ENCODE measurements at regions not wholly inside any gene's neighbourhood (a gene's known extent, or its start where the extent isn't known, plus 50 kb on each side); places are given as distances from the start of the nearest gene placed in this dataset.

DNA sequence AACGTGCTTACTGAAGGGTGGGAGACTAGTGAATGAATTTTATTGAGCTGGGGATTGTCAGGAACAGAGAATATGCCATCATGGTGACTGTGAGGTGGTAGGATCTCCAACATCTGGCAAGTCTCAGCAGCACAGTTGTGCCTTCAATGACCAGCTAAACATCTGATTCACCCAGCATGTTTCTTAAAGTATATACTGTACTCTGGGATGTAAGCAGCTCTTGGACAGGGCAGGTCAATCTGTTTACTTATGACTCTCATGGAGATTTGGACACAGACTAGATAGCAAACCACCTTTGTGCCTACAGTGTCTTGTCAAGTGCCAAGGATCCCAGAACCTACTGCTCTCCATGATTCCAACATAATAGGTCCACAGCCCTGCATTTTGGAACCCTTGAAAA lies 801.0 kb upstream of the CITED2 start:
- DNase-seq = peak; percentile 1
- H3K79me2 ChIP-seq (ENCODE audit: insufficient read depth) = no peaks in the 10 kb centered on the region
- H3K4me1 ChIP-seq (ENCODE audit: insufficient read depth) = peaks cover 40% of the 10 kb centered on the region
- H3K4me2 ChIP-seq (ENCODE audit: unreplicated experiment) = no peak overlapping the region
- no peak overlapping the region for H2AFZ ChIP-seq
- 100% methylated on average over 1 of the region's 1 CpG for WGBS, 2 experiments (ENCODE audit: low coverage in 1 of 2, low lambda C conversion rate in 2 of 2, missing lambda C conversion rate in 2 of 2)
- no peak overlapping the region for H3K4me3 ChIP-seq
- H3K27ac ChIP-seq = no peak overlapping the region
- no peaks in the 10 kb centered on the region for H3K36me3 ChIP-seq (ENCODE audit: low read depth)
- no peaks in the 10 kb centered on the region for H3K27me3 ChIP-seq (replicated peaks; ENCODE audit: insufficient read depth)
- TF ChIP-seq EZH2phosphoT487 (IDR thresholded peaks at IDR 0.05; ENCODE audit: insufficient read depth, low read depth) (no peak), EZH2 (IDR thresholded peaks at IDR 0.05; ENCODE audit: insufficient read depth, poor library complexity, severe bottlenecking) (no peak)
- H3K9me2 ChIP-seq (ENCODE audit: insufficient read depth) = no peaks in the 10 kb centered on the region; the same call in 1 of the 2 replicates
- H4K20me1 ChIP-seq (ENCODE audit: insufficient read depth) = no peaks in the 10 kb centered on the region
- H3K9ac ChIP-seq = no peak overlapping the region
- H3K9me3 ChIP-seq (ENCODE audit: low read depth) = no peaks in the 10 kb centered on the region
- in situ Hi-C loops (cut with MboI) = no loop called here
- peaks cover 33% of the 10 kb centered on the region for H3F3A ChIP-seq (ENCODE audit: insufficient read depth)

DNA sequence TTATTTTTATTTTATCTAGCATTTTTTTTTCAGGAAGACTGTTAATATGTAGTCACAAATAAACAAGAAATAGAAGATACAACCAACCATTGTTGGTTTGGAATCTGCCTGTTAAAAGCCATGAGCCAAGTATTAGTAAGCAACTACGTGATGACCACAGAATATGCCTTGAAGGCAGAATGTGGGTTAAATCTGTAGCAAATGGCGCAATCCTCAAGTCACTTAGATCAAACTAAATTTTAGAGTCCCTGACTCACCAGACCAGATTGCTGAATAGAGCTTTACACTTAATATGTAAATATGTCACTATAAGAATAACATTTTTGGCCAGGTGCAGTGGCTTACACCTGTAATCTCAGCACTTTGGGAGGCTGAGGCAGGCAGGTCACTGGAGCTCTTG lies 800.1 kb upstream of the CITED2 start:
- peak; percentile 86; the same call in 1 of the 2 replicates for TF ChIP-seq EZH2phosphoT487 (IDR thresholded peaks at IDR 0.05; ENCODE audit: insufficient read depth, low read depth)
- TF ChIP-seq EZH2 (IDR thresholded peaks at IDR 0.05; ENCODE audit: insufficient read depth, poor library complexity, severe bottlenecking) = no peak
- peak; percentile 99 for DNase-seq
- Histone ChIP-seq H3K79me2 (ENCODE audit: insufficient read depth) (no peaks in the 10 kb centered on the region), H3K4me3 (no peak overlapping the region), H3F3A (ENCODE audit: insufficient read depth) (peaks cover 33% of the 10 kb centered on the region), H3K27ac (peak overlapping the region; percentile 62), H3K9me3 (ENCODE audit: low read depth) (no peaks in the 10 kb centered on the region), H3K9me2 (ENCODE audit: insufficient read depth) (no peaks in the 10 kb centered on the region; the same call in 1 of the 2 replicates), H3K36me3 (ENCODE audit: low read depth) (no peaks in the 10 kb centered on the region), H2AFZ (no peak overlapping the region), H3K4me1 (ENCODE audit: insufficient read depth) (peaks cover 40% of the 10 kb centered on the region), H3K4me2 (ENCODE audit: unreplicated experiment) (no peak overlapping the region), H3K27me3 (replicated peaks; ENCODE audit: insufficient read depth) (no peaks in the 10 kb centered on the region), H3K9ac (no peak overlapping the region), H4K20me1 (ENCODE audit: insufficient read depth) (no peaks in the 10 kb centered on the region)
- in situ Hi-C loops (cut with MboI) = no loop called here
- 0 to 2% methylated on average over 2 of the region's 2 CpGs for WGBS, 2 experiments (ENCODE audit: low coverage in 1 of 2, low lambda C conversion rate in 2 of 2, missing lambda C conversion rate in 2 of 2)

DNA sequence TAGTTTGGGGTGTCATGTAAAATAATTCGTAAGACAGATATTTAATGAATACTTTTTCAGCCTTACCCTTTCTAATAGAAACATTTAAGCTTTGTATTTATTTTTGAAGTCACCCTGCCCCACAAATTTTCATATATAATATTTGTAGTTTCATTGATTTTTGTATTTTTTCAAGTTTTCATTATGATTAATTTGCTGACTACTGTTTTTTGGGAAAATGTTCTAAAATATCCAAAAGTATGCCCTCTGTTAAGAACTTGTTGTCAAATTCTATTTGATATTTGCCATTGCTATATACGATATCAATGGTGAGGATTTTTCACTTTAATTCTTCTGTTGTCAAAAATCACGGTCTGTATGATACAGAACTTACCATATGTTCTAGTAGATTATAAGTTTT lies 793.9 kb upstream of the CITED2 start:
- Histone ChIP-seq H3K79me2 (ENCODE audit: insufficient read depth) (no peaks in the 10 kb centered on the region), H3K27me3 (replicated peaks; ENCODE audit: insufficient read depth) (no peaks in the 10 kb centered on the region), H3K9ac (no peak overlapping the region), H3K9me2 (ENCODE audit: insufficient read depth) (no peaks in the 10 kb centered on the region), H3F3A (ENCODE audit: insufficient read depth) (no peaks in the 10 kb centered on the region), H3K4me1 (ENCODE audit: insufficient read depth) (peaks cover 2% of the 10 kb centered on the region; the same call in 1 of the 2 replicates), H3K4me2 (ENCODE audit: unreplicated experiment) (no peak overlapping the region), H3K36me3 (ENCODE audit: low read depth) (no peaks in the 10 kb centered on the region), H4K20me1 (ENCODE audit: insufficient read depth) (no peaks in the 10 kb centered on the region), H3K27ac (no peak overlapping the region), H3K9me3 (ENCODE audit: low read depth) (no peaks in the 10 kb centered on the region), H3K4me3 (no peak overlapping the region), H2AFZ (0 out of 2 replicates have a peak overlapping the region, but pooled peaks have one; percentile 39)
- no peak for TF ChIP-seq EZH2phosphoT487 (IDR thresholded peaks at IDR 0.05; ENCODE audit: insufficient read depth, low read depth)
- no peak for TF ChIP-seq EZH2 (IDR thresholded peaks at IDR 0.05; ENCODE audit: insufficient read depth, poor library complexity, severe bottlenecking)
- in situ Hi-C loops (cut with MboI) = no loop called here
- DNase-seq = no peak
- 87 to 92% methylated on average over 3 of the region's 3 CpGs for WGBS, 2 experiments (ENCODE audit: low coverage in 1 of 2, low lambda C conversion rate in 2 of 2, missing lambda C conversion rate in 2 of 2)

DNA sequence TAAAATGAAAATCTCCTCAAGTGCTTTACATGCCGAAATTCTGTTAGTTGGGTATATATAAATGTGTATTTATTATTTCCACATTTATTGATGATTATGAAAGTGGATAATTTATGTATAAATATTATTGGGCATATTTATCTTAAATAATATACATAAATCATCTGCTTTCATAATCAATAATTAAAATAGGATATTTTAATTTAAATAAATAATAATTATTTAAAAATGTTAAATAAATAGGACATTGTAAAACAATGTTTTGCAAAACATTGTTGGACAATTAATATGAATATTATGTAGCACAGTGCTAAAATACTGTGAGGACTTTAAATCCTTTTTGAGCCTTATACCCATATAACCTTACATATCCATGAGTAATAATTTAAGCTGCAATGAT lies 786.5 kb upstream of the CITED2 start:
- Histone ChIP-seq H3K9me2 (ENCODE audit: insufficient read depth) (no peaks in the 10 kb centered on the region), H3K27ac (no peak overlapping the region), H3K9ac (no peak overlapping the region), H3K4me2 (ENCODE audit: unreplicated experiment) (no peak overlapping the region), H3K36me3 (ENCODE audit: low read depth) (no peaks in the 10 kb centered on the region), H3K4me3 (no peak overlapping the region), H2AFZ (no peak overlapping the region), H3F3A (ENCODE audit: insufficient read depth) (no peaks in the 10 kb centered on the region), H3K9me3 (ENCODE audit: low read depth) (no peaks in the 10 kb centered on the region), H3K4me1 (ENCODE audit: insufficient read depth) (no peaks in the 10 kb centered on the region), H3K79me2 (ENCODE audit: insufficient read depth) (no peaks in the 10 kb centered on the region), H3K27me3 (replicated peaks; ENCODE audit: insufficient read depth) (no peaks in the 10 kb centered on the region), H4K20me1 (ENCODE audit: insufficient read depth) (no peaks in the 10 kb centered on the region)
- no peak for TF ChIP-seq EZH2phosphoT487 (IDR thresholded peaks at IDR 0.05; ENCODE audit: insufficient read depth, low read depth)
- TF ChIP-seq EZH2 (IDR thresholded peaks at IDR 0.05; ENCODE audit: insufficient read depth, poor library complexity, severe bottlenecking) = no peak
- in situ Hi-C loops (cut with MboI) = no loop called here
- WGBS, 2 experiments (ENCODE audit: low coverage in 1 of 2, low lambda C conversion rate in 2 of 2, missing lambda C conversion rate in 2 of 2) = 55 to 68% methylated on average over 1 of the region's 1 CpG
- no peak for DNase-seq

DNA sequence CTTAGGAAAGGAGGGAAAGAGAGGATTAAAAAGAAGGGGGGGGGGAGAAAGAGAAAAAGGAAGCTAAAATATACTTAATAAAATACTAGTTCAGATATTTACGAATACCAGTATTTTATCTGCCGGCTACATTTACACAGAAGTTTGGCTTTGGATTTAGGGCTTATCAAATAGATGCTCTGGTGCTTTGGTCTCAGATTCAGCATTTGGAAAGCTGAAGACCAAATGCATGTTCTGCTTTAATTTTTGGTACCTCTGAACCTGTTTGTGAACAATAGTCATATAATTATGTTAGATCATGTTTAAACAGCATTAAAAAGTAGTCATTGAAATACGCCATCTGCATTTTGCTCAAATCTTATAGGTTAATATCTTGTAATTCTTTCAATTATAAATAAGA lies 786.0 kb upstream of the CITED2 start:
- 99 to 100% methylated on average over 3 of the region's 3 CpGs for WGBS, 2 experiments (ENCODE audit: low coverage in 1 of 2, low lambda C conversion rate in 2 of 2, missing lambda C conversion rate in 2 of 2)
- H3K27ac ChIP-seq = no peak overlapping the region
- in situ Hi-C loops (cut with MboI) = no loop called here

More for the DNA sequence above, 786.0 kb upstream of the CITED2 start:
- H3F3A ChIP-seq (ENCODE audit: insufficient read depth) = no peaks in the 10 kb centered on the region
- H2AFZ ChIP-seq = no peak overlapping the region
- no peaks in the 10 kb centered on the region for H3K79me2 ChIP-seq (ENCODE audit: insufficient read depth)
- no peak overlapping the region for H3K4me2 ChIP-seq (ENCODE audit: unreplicated experiment)
- H4K20me1 ChIP-seq (ENCODE audit: insufficient read depth) = no peaks in the 10 kb centered on the region
- H3K9ac ChIP-seq = no peak overlapping the region
- no peaks in the 10 kb centered on the region for H3K9me3 ChIP-seq (ENCODE audit: low read depth)
- H3K4me3 ChIP-seq = no peak overlapping the region
- H3K27me3 ChIP-seq (replicated peaks; ENCODE audit: insufficient read depth) = no peaks in the 10 kb centered on the region
- no peaks in the 10 kb centered on the region for H3K4me1 ChIP-seq (ENCODE audit: insufficient read depth)
- TF ChIP-seq EZH2phosphoT487 (IDR thresholded peaks at IDR 0.05; ENCODE audit: insufficient read depth, low read depth) (no peak), EZH2 (IDR thresholded peaks at IDR 0.05; ENCODE audit: insufficient read depth, poor library complexity, severe bottlenecking) (no peak)
- no peaks in the 10 kb centered on the region for H3K36me3 ChIP-seq (ENCODE audit: low read depth)
- no peaks in the 10 kb centered on the region for H3K9me2 ChIP-seq (ENCODE audit: insufficient read depth)
- DNase-seq = no peak

Data from GM23248 (cell line).